H9 (cell line): ENCODE measurements at regions not wholly inside any gene's neighbourhood (a gene's known extent, or its start where the extent isn't known, plus 50 kb on each side); places are given as distances from the start of the nearest gene placed in this dataset.

ENCODE experiments used
- DNase-seq: peaks from one replicate; pipeline ENCODE4 v3.0.0-alpha.2; 2017
- H2AFZ ChIP-seq: one replicate; pipeline ENCODE4 v1.6.1; 2013; ENCODE audit warnings: mild to moderate bottlenecking, low read length, control low read depth, moderate library complexity
- H2AK5ac ChIP-seq: 2 replicates; pipeline ENCODE4 v1.6.1; 2013; ENCODE audit warnings: low read length, control low read depth, mixed read lengths; ENCODE audit not compliant: insufficient read length
- H2BK120ac ChIP-seq: one replicate; pipeline ENCODE4 v1.6.1; 2013; ENCODE audit warnings: low read depth, mild to moderate bottlenecking, low read length, control low read depth, inconsistent platforms; ENCODE audit not compliant: poor library complexity, severe bottlenecking
- H2BK12ac ChIP-seq: 2 replicates; pipeline ENCODE4 v1.6.1; 2013; ENCODE audit warnings: low read length, control low read depth, mixed read lengths, low read depth; ENCODE audit not compliant: insufficient read length
- H2BK15ac ChIP-seq: 2 replicates; pipeline ENCODE4 v1.6.1; 2013; ENCODE audit warnings: low read depth, low read length, control low read depth
- H2BK20ac ChIP-seq: one replicate; pipeline ENCODE4 v1.6.1; 2013; ENCODE audit warnings: low read depth, mild to moderate bottlenecking, low read length, control low read depth, inconsistent platforms; ENCODE audit not compliant: poor library complexity, severe bottlenecking
- H2BK5ac ChIP-seq: 2 replicates; pipeline ENCODE4 v1.6.1; 2013; ENCODE audit warnings: low read length, control low read depth, mixed read lengths; ENCODE audit not compliant: insufficient read length
- H3K14ac ChIP-seq: 2 replicates; pipeline ENCODE4 v1.6.1; 2013; ENCODE audit warnings: low read length, control low read depth; ENCODE audit not compliant: insufficient read depth
- H3K18ac ChIP-seq: 2 replicates; pipeline ENCODE4 v1.6.1; 2013; ENCODE audit warnings: low read depth, mild to moderate bottlenecking, mixed read lengths, low read length, control low read depth; ENCODE audit not compliant: insufficient read length
- H3K23ac ChIP-seq: 2 replicates; pipeline ENCODE4 v1.6.1; 2013; ENCODE audit warnings: low read length, control low read depth, mixed read lengths, low read depth; ENCODE audit not compliant: insufficient read length
- H3K23me2 ChIP-seq: 2 replicates; pipeline ENCODE4 v1.6.1; 2013; ENCODE audit warnings: low read depth, mild to moderate bottlenecking, mixed read lengths, low read length, control low read depth; ENCODE audit not compliant: insufficient read length, poor library complexity, severe bottlenecking
- H3K27ac ChIP-seq: 2 replicates; pipeline ENCODE4 v1.5.1; 2013; ENCODE audit warnings: low read length, control low read depth, mixed read lengths, low read depth; ENCODE audit not compliant: insufficient read length
- H3K27me3 ChIP-seq: 2 replicates; pipeline ENCODE4 v1.6.1; 2013; ENCODE audit warnings: low read length, control low read depth, inconsistent platforms; ENCODE audit not compliant: insufficient read depth
- H3K4ac ChIP-seq: 2 replicates; pipeline ENCODE4 v1.6.1; 2013; ENCODE audit warnings: low read depth, mild to moderate bottlenecking, control low read depth, inconsistent platforms, low read length, moderate library complexity
- H3K4me1 ChIP-seq: 2 replicates; pipeline ENCODE4 v1.6.1; 2013; ENCODE audit warnings: low read length, control low read depth, inconsistent platforms; ENCODE audit not compliant: insufficient read depth
- H3K4me2 ChIP-seq: 2 replicates; pipeline ENCODE4 v1.6.1; 2013; ENCODE audit warnings: low read length, control low read depth, mixed read lengths; ENCODE audit not compliant: insufficient read length, insufficient read depth
- H3K56ac ChIP-seq: 2 replicates; pipeline ENCODE4 v1.6.1; 2013; ENCODE audit warnings: low read depth, mild to moderate bottlenecking, mixed read lengths, low read length, control low read depth; ENCODE audit not compliant: insufficient read length
- H3K79me1 ChIP-seq: 2 replicates; pipeline ENCODE4 v1.6.1; 2013; ENCODE audit warnings: low read depth, mild to moderate bottlenecking, moderate library complexity, low read length, control low read depth, inconsistent platforms; ENCODE audit not compliant: insufficient read depth, poor library complexity, severe bottlenecking
- H3K79me2 ChIP-seq: 2 replicates; pipeline ENCODE4 v1.6.1; 2013; ENCODE audit warnings: low read length, control low read depth, inconsistent platforms; ENCODE audit not compliant: insufficient read depth
- H3K9ac ChIP-seq: 2 replicates; pipeline ENCODE4 v1.6.1; 2013; ENCODE audit warnings: low read length, control low read depth, mixed read lengths; ENCODE audit not compliant: insufficient read length; ENCODE audit errors: extremely low read depth
- H3K9me3 ChIP-seq: one replicate; pipeline ENCODE4 v1.6.1; 2013; ENCODE audit warnings: low read depth, low read length, inconsistent platforms; ENCODE audit not compliant: control insufficient read depth
- H3T11ph ChIP-seq: one replicate; pipeline ENCODE4 v1.6.1; 2013; ENCODE audit warnings: mild to moderate bottlenecking, low read length, control low read depth, inconsistent platforms
- H4K20me1 ChIP-seq: one replicate; pipeline ENCODE4 v1.6.1; 2013; ENCODE audit not compliant: control insufficient read depth, insufficient read length, insufficient read depth
- H4K5ac ChIP-seq: 2 replicates; pipeline ENCODE4 v1.6.1; 2013; ENCODE audit warnings: low read depth, mild to moderate bottlenecking, mixed read lengths, low read length, control low read depth; ENCODE audit not compliant: insufficient read length
- H4K8ac ChIP-seq: replicated peaks from 2 replicates; pipeline ENCODE4 v1.6.1; 2013; ENCODE audit warnings: low read length, control low read depth, mixed read lengths, low read depth; ENCODE audit not compliant: insufficient read length
- H4K91ac ChIP-seq: 2 replicates; pipeline ENCODE4 v1.6.1; 2013; ENCODE audit warnings: low read depth, mild to moderate bottlenecking, moderate library complexity, mixed read lengths, low read length, control low read depth; ENCODE audit not compliant: insufficient read length
- H3K27ac Mint-ChIP-seq, 3 experiments: 2 replicates in 2 of 3; 3 replicates in 1 of 3; pipeline ENCODE4 v1.8.0; 2020 to 2021; ENCODE audit warnings: mixed read lengths in 3 of 3, mild to moderate bottlenecking in 1 of 3, moderate library complexity in 1 of 3
- H3K27me3 Mint-ChIP-seq: 2 replicates; pipeline ENCODE4 v1.8.0; 2021; ENCODE audit warnings: low read depth, mild to moderate bottlenecking, moderate library complexity, mixed read lengths
- H3K36me3 Mint-ChIP-seq, 3 experiments: 2 replicates in 2 of 3; 3 replicates in 1 of 3; pipeline ENCODE4 v1.8.0; 2020 to 2021; ENCODE audit warnings: low read depth in 3 of 3, mixed read lengths in 3 of 3; ENCODE audit not compliant: insufficient read depth in 1 of 3
- H3K4me1 Mint-ChIP-seq, 2 experiments: 2 replicates each; pipeline ENCODE4 v1.8.0; 2020; ENCODE audit warnings: mixed read lengths in 2 of 2
- H3K4me3 Mint-ChIP-seq, 2 experiments: 2 replicates in 1 of 2; 3 replicates in 1 of 2; pipeline ENCODE4 v1.8.0; 2020 to 2021; ENCODE audit warnings: mild to moderate bottlenecking in 2 of 2, mixed read lengths in 2 of 2, moderate library complexity in 1 of 2
- H3K9me3 Mint-ChIP-seq, 2 experiments: 2 replicates in 1 of 2; 3 replicates in 1 of 2; pipeline ENCODE4 v1.8.0; 2020; ENCODE audit warnings: mild to moderate bottlenecking in 2 of 2, mixed read lengths in 2 of 2, moderate library complexity in 1 of 2
- CTCF ChIP-seq: fragments of 200-600 bp; sonication (generic); conservative IDR thresholded peaks from 3 replicates; pipeline ENCODE4 v1.8.0; 2021; ENCODE audit warnings: antibody characterized with exemption, mild to moderate bottlenecking
- WGBS: extraction: QIAGEN DNeasy Blood & Tissue Kit; methylation state at CpG from one replicate; pipeline ENCODE4 v1.1.7; 2013; ENCODE audit warnings: missing lambda C conversion rate, low lambda C conversion rate, mixed read lengths; ENCODE audit not compliant: insufficient read length; ENCODE audit errors: extremely low coverage; 5-methylcytosine and 5-hydroxymethylcytosine counted together

GRCh38 chr2:194166818-194167217 lies 1490.2 kb upstream of the SLC39A10 start:
- H2BK12ac ChIP-seq, result no peak overlapping the region
- no peak overlapping the region for H3K4me3 Mint-ChIP-seq
- H3K4me2 ChIP-seq, result no peak overlapping the region
- H2AK5ac ChIP-seq, result no peak overlapping the region
- H3K23ac ChIP-seq, result no peak overlapping the region
- no peak overlapping the region for H3K4ac ChIP-seq
- H3K4me1 Mint-ChIP-seq, result no peaks in the 10 kb centered on the region
- H3T11ph ChIP-seq, result no peak overlapping the region
- H2BK15ac ChIP-seq, result no peak overlapping the region
- no peak overlapping the region for H3K27ac Mint-ChIP-seq
- H4K8ac ChIP-seq, result no peak overlapping the region
- no peak overlapping the region for H3K56ac ChIP-seq
- no peak overlapping the region for H3K27ac ChIP-seq
- H3K79me1 ChIP-seq, result no peaks in the 10 kb centered on the region
- H3K9ac ChIP-seq, result no peak overlapping the region
- H3K27me3 Mint-ChIP-seq, result no peaks in the 10 kb centered on the region
- no peaks in the 10 kb centered on the region for H3K9me3 ChIP-seq
- no peak overlapping the region for H3K18ac ChIP-seq
- H4K20me1 ChIP-seq, result no peaks in the 10 kb centered on the region
- no peaks in the 10 kb centered on the region for H3K23me2 ChIP-seq
- no peaks in the 10 kb centered on the region for H3K27me3 ChIP-seq
- H3K36me3 Mint-ChIP-seq, result no peaks in the 10 kb centered on the region
- H2BK120ac ChIP-seq, result no peak overlapping the region
- no peak overlapping the region for H3K14ac ChIP-seq
- H2BK5ac ChIP-seq, result no peak overlapping the region
- H4K5ac ChIP-seq, result no peak overlapping the region
- no CpG with 5 or more reads among the region's 2 CpGs for WGBS
- H4K91ac ChIP-seq, result no peak overlapping the region
- H3K79me2 ChIP-seq, result no peaks in the 10 kb centered on the region
- TF ChIP-seq CTCF, result peak; percentile 73
- H3K4me1 ChIP-seq, result no peaks in the 10 kb centered on the region
- H2AFZ ChIP-seq, result no peak overlapping the region
- DNase-seq, result no peak
- no peak overlapping the region for H2BK20ac ChIP-seq
- no peaks in the 10 kb centered on the region for H3K9me3 Mint-ChIP-seq
